D721Med (cell line): ENCODE measurements at regions not wholly inside any gene's neighbourhood (a gene's known extent, or its start where the extent isn't known, plus 50 kb on each side); places are given as distances from the start of the nearest gene placed in this dataset.

Source experiments
- DNase-seq: peaks from one replicate; pipeline ENCODE4 v3.0.0; 2011; ENCODE audit warnings: low spot score; ENCODE audit not compliant: insufficient read length
- FAIRE-seq: peaks from 2 replicates; lab custom pipeline; 2011; peaks lifted over from hg19 to GRCh38; lab: Jason Lieb, UNC
- TF ChIP-seq, protein P1 (sequence below): IDR thresholded peaks from 2 replicates; pipeline ENCODE4 v1.5.1; 2012; ENCODE audit warnings: mild to moderate bottlenecking, control low read depth; ENCODE audit not compliant: insufficient read depth; ENCODE audit errors: missing control alignments

DNA sequence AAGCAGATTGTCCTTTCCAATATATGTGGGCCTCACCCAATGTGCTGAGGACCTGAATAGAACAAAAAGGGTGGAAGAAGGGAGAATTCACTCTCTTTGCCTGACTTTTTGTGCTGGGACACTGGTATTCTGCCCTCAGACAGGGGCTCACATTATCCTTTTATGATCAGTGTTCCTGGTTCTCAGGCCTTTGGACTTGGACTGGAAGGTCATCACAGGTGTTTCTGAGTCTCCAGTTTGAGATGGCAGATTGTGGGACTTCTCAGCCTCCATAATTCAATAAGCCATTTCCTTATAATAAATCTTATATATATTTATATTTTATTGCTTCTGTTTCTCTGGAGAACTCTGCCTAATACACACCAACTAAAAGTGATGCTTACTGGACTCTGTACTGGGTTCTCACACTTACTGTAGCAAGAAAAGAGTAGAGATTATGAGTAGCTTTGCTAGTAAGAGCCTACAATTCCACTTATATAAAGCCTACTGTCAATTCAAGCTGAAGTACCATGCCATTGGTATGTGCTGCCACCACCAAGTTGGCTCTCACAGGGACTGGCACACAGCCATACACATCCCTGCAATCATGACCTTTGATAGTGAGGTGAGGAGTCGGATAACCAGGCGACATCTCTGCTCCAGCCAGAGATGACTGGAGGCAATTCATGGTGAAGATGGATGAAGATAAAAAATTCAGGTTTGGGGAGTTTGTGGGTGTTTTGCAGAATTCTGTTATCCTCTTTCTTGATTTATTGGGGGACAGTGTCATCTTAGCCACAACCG lies 130.7 kb upstream of the NR3C1 start:
- no peak for FAIRE-seq
- no peak for DNase-seq
- TF ChIP-seq, protein P1, sequence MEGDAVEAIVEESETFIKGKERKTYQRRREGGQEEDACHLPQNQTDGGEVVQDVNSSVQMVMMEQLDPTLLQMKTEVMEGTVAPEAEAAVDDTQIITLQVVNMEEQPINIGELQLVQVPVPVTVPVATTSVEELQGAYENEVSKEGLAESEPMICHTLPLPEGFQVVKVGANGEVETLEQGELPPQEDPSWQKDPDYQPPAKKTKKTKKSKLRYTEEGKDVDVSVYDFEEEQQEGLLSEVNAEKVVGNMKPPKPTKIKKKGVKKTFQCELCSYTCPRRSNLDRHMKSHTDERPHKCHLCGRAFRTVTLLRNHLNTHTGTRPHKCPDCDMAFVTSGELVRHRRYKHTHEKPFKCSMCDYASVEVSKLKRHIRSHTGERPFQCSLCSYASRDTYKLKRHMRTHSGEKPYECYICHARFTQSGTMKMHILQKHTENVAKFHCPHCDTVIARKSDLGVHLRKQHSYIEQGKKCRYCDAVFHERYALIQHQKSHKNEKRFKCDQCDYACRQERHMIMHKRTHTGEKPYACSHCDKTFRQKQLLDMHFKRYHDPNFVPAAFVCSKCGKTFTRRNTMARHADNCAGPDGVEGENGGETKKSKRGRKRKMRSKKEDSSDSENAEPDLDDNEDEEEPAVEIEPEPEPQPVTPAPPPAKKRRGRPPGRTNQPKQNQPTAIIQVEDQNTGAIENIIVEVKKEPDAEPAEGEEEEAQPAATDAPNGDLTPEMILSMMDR = no peak

DNA sequence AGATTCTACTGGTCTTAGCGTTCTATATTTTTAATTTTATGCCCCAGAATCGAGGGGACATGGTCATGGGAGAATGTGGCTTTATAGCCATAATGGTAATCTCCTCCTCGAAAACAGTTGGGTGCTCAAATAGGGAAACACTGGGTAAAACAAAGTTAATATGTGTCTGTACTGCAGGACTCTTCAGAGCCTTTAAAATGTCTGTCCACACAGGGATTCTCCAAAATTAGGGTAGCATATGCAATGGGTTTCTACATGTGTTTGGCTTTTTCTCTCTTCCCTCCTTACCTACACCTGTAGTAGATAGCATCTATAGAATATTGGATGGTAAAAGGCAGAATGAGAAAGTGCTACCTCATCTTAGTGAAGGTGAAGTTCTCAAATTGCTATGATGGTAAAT lies 130.0 kb upstream of the NR3C1 start:
- DNase-seq (no peak), FAIRE-seq (no peak)
- TF ChIP-seq, protein P1 = no peak

DNA sequence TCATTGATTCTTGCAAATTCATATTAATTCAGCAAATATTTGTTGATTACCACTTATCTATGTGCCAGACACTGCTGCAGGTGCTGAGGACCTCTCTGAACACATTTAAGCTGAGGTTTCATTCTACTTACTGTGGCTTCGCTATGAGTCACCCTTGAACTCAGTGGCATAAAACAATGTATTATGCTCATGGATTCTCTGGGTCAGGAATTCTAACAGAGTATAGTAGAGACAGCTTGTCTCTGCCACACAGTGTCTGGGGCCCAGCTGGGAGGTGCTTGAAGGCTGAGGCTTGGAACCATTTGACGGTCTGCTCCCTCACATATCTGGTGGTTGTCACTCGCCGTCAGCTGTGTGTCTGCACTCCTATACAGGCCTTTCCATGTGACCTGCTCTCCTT lies 124.3 kb upstream of the NR3C1 start:
- FAIRE-seq (no peak), DNase-seq (no peak)
- TF ChIP-seq, protein P1 = no peak

DNA sequence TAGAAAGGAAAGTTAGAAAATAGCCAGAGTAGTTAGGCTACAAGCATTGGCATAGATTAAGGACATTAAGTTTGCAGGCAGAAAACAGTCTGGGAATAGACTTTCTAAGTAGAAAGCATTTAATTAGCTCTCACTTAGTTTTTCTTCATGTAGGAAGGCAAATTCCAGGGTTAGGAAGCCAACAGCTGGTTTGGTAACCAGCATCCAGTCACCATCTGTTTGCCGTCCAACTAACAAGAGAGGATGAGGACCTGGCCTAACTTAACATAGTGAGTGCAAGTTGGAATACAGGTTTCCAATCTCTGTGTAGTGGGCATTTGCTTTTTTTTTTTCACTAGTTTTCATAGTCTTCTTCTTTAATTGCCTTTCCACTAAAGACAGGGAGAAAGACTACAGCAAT lies 121.7 kb upstream of the NR3C1 start:
- DNase-seq (no peak), FAIRE-seq (no peak)
- TF ChIP-seq, protein P1 = no peak

DNA sequence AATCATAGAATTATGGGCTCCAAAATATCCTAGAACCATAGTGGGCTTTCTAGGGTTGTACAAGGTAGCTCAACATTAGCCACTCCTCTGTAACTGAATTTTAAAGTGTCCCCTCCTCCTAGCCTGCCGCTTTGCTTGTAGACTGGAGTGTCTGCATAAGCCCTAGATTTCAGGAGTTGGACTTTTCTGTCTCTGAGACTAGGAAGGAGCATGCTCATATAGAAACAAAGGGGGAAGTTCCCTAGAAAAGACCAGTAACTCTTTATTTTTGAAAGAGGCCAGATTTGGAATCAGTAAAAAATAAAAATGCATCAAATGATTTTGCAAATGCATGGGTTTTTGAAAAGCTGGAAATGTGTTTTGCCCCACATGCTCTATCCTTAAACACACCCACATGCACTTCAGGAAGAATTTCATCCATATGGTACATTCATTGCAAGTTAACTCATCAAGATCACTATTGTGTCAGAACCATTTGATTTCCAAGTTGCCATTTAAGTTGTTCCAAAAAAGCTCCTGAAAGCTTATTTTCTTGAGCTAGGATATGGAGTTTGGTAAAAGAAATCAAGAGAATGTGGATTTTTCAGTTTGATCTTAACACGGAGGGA lies 121.0 kb upstream of the NR3C1 start:
- FAIRE-seq = no peak

DNA sequence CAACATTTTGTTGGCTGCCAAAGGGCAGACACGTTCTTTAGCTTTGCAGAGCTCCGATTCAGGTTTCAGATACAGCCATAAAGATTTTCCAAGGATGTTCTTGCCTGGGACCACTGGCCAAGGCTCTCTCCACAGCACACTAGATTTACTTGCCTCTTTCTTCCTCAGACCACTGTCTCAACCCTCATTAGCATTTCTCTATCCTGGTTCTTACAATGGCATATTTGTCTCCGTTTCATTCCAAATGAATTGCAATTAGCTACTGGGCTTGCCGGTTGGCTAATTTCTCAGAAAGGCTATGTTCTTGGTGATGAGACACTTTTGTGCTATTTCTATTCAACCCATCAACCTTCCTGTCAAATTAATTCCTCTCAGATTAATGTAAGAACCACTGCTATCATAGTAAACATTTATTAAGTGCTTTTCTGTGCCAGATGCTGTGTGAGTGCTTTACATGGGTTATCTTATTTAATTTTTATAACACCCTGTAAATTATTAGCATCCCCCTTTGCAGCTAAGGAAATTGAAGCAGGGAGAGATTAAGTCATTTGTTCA lies 118.4 kb upstream of the NR3C1 start:
- no peak for FAIRE-seq

More for the DNA sequence above, 121.0 kb upstream of the NR3C1 start:
- TF ChIP-seq, protein P1 = no peak
- no peak for DNase-seq

More for the DNA sequence above, 118.4 kb upstream of the NR3C1 start:
- TF ChIP-seq, protein P1 = no peak
- DNase-seq = no peak
